ENCODE measurements at regions not wholly inside any gene's neighbourhood (a gene's known extent, or its start where the extent isn't known, plus 50 kb on each side); places are given as distances from the start of the nearest gene placed in this dataset.

DNA sequence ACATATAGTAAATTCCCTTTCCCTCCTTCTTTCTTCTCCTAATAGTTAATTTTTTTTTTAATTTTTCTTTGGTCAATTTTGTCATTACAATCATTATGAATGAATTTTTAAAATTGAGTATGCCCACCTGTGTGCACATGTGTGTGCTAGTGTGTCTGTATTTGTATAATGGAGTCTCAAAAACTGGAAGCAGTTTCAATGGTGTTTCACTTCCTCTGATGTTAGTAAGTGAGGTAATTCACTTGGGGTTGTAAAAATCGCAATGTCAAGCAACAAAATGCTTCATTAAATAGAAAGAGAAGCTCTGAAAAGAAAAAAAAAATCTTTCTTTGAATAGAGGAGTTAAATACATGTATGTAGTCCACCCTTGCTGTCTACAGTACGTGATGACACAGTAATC is 1467.6 kb upstream of the NUDT12 start:
- in situ Hi-C loops (cut with MboI; ENCODE audit: low pct_unique_long_range_greater_than_20kb, low sequenced_read_pairs): no loop called here
- no peak for DNase-seq

- in situ Hi-C loops (cut with MboI; ENCODE audit: low pct_unique_long_range_greater_than_20kb, low sequenced_read_pairs): no loop called here
- no peak for DNase-seq
Observed at GRCh38 chr5:105015098-105015497, 1452.5 kb upstream of the NUDT12 start.

- no peak for DNase-seq
- in situ Hi-C loops (cut with MboI; ENCODE audit: low pct_unique_long_range_greater_than_20kb, low sequenced_read_pairs): no loop called here
Observed at GRCh38 chr5:104998572-104998971, 1436.0 kb upstream of the NUDT12 start.

GRCh38 chr5:104998169-104998568 is 1435.6 kb upstream of the NUDT12 start:
- in situ Hi-C loops (cut with MboI; ENCODE audit: low pct_unique_long_range_greater_than_20kb, low sequenced_read_pairs): no loop called here
- no peak for DNase-seq

- in situ Hi-C loops (cut with MboI; ENCODE audit: low pct_unique_long_range_greater_than_20kb, low sequenced_read_pairs): no loop called here
Observed at GRCh38 chr5:104987074-104987473, 1424.5 kb upstream of the NUDT12 start.

DNA sequence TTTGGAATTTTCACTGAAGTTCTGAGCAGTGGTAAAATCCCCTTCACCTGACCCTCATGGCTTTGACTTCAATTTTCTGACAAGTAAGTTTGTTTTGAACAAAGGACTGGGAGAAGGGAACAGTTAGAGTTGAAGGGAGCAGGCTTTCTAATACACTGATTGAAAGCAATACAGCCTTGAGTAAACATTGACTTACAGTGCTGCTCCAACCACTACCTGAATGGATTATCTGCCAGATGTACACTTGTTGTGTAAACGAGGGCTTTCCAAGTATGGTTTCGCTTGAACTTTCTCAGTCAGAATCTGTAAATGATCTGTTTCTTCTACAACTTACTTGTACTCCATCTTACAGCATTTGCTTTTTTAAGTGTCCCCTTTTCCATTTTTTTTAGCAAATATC is 1414.9 kb upstream of the NUDT12 start:
- in situ Hi-C loops (cut with MboI; ENCODE audit: low pct_unique_long_range_greater_than_20kb, low sequenced_read_pairs): no loop called here
- DNase-seq: no peak

More at GRCh38 chr5:104987074-104987473, 1424.5 kb upstream of the NUDT12 start:
- no peak for DNase-seq

DNA sequence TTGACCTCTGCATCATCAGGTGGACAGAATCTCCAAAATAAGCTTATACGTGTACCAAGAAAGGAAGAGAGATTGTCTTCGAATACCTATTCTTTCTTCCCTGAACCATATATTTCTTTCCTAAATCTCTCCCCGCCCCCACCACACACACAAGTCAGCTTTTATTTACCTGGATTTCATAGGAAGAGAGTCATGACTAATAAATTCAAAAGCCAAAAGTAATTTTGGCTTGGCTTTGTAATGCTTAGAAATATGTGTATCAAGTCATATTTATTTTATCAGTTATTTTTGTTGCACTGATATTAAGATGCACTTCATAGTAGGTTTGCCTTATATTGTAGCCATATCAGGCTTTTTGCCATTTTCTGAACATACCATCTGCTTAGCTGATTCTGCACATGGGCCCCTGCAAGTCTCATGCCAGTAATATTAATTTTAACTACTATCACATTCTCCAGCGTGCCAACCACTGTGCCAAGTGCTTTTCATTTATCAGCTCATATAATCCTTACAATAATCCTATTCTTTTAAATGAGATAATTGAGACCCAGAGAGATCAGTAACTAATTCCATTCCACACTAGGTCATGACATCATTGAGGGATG is 1405.3 kb upstream of the NUDT12 start:
- in situ Hi-C loops (cut with MboI; ENCODE audit: low pct_unique_long_range_greater_than_20kb, low sequenced_read_pairs): no loop called here
- no peak for DNase-seq

DNA sequence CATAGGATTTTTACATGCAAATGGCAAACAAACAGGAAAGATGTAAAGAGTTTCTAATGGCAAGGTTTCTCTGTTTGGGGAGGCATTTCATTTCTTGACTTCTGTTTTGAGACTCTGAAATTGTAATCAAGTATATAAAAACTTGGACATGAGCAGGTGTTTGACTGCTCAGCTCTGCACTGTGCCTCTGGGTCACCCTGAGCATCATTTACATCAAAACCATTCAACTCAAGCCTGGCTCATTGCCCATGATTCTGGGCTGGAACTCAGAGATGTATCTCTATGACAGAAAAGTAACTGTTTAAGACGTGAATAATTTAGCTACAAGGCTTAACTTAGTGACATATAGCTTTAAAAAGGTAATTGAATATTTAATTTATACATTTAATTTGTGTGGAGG is 1402.4 kb upstream of the NUDT12 start:
- no peak for DNase-seq
- in situ Hi-C loops (cut with MboI; ENCODE audit: low pct_unique_long_range_greater_than_20kb, low sequenced_read_pairs): no loop called here

DNA sequence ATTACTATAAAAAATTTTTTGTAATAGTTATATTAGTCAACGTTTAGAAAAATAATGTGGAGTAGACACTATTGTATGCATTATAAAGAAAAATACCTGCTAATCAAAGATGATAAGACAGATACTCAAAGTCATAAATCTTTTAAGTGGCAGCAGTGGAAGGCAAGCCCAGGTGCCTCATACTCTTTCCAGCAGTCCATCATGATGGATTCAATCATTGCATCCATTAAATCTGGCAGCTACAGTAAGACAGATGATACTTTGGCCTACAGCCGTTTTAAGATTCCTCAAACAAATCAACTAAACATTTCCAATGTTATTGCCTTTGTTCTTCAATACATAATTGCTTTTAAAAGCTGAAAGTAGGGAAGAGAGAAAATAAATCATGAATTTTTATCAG is 1392.9 kb upstream of the NUDT12 start:
- in situ Hi-C loops (cut with MboI; ENCODE audit: low pct_unique_long_range_greater_than_20kb, low sequenced_read_pairs): no loop called here
- DNase-seq: no peak

DNA sequence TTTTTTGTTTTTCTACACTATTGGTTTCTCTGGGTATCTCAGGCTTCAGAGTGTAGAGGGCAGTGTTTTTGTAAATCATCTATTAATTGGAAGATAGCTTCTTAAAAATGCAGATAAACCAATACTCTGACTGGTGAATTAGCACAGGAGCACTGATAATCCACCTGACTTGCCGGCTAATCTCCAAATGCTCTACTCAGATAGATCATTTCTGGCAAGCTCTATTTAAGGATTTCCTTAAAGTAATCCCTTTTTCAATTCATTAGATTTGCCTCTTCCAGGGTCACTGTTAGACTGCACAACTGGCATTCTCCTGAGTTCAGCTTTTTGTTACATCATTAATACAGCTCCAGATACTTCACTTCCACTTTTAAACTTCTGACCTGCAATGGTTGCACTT is 1390.3 kb upstream of the NUDT12 start:
- in situ Hi-C loops (cut with MboI; ENCODE audit: low pct_unique_long_range_greater_than_20kb, low sequenced_read_pairs): no loop called here

DNA sequence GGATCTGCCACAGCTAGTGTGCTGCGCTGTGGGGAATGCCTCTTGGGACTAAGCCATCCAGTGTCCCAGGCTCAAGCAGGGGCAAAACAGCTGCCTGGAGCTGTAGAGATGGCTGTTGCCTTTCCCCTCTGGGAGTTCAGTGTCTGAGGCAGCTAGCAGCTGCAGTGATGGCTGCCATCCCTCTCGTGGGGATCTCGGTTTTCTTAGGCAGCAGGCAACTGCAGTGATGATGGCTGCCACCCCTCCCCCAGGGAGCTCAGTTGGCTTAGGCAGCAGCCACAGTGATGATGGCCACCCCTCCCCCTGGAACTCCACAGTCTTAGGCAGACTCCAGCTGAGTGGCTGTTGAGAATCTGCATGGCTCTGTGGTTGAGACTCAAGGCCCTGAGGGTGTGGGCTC is 1389.2 kb upstream of the NUDT12 start:
- no peak for DNase-seq
- in situ Hi-C loops (cut with MboI; ENCODE audit: low pct_unique_long_range_greater_than_20kb, low sequenced_read_pairs): no loop called here

More for the DNA sequence above, 1390.3 kb upstream of the NUDT12 start:
- no peak for DNase-seq

DNA sequence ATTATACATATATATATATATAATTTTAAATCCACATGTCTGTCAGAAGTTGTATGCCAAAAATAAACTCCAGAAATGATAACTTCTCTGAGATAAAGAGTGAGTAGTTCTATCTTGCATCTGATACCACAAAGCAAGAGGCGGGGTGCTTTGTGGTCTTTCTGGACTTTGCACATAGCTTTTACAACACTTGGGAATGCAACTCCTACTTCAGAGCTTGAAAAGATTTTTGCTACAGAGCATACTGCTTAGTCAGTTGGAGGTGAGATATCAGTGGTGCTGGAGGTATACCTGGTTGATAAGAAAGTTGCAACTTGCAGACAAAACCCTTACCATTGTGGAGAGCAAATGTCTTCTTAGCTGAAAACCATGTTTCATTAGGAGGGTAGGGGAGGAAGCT is 1384.5 kb upstream of the NUDT12 start:
- DNase-seq: no peak
- in situ Hi-C loops (cut with MboI; ENCODE audit: low pct_unique_long_range_greater_than_20kb, low sequenced_read_pairs): no loop called here

GRCh38 chr5:104942735-104943134 is 1380.1 kb upstream of the NUDT12 start:
- in situ Hi-C loops (cut with MboI; ENCODE audit: low pct_unique_long_range_greater_than_20kb, low sequenced_read_pairs): no loop called here
- DNase-seq: no peak

DNA sequence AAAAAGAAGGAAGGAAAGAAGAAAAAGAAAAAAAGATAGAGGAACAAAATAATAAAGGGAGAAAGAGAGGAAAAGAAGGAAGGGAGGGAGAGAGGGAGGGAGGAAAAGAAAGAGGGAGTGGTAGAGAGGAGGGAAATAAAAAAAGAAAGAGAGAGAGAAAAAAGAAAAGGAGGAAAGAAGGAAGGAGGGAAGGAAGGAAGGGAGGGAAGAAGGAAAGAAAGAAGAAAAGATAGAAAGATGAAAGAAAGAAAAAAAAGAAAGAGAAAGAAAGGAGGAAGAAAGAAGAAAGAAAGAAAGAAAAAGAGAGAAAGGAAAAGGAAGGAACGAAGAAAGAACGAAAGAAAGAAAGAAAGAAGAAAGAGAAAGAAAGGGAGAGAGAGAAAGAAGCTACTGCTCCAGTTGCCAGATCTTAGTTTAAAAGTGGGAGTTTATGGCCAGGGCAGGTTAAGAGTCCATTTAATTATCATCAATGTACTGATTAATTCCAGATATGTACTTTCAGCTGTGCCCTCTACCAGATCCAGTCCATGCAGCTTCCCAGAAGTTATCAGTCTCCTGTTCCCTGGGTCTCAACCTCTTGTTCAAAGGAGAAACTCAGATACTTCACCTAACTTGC is 1378.5 kb upstream of the NUDT12 start:
- in situ Hi-C loops (cut with MboI; ENCODE audit: low pct_unique_long_range_greater_than_20kb, low sequenced_read_pairs): no loop called here
- DNase-seq: no peak

GRCh38 chr5:104937598-104937997 is 1375.0 kb upstream of the NUDT12 start:
- DNase-seq: no peak
- in situ Hi-C loops (cut with MboI; ENCODE audit: low pct_unique_long_range_greater_than_20kb, low sequenced_read_pairs): no loop called here

GRCh38 chr5:104932431-104932830 is 1369.8 kb upstream of the NUDT12 start:
- DNase-seq: no peak
- in situ Hi-C loops (cut with MboI; ENCODE audit: low pct_unique_long_range_greater_than_20kb, low sequenced_read_pairs): no loop called here

GRCh38 chr5:104928906-104929520 is 1366.4 kb upstream of the NUDT12 start:
- no peak for DNase-seq
- in situ Hi-C loops (cut with MboI; ENCODE audit: low pct_unique_long_range_greater_than_20kb, low sequenced_read_pairs): no loop called here

- DNase-seq: no peak
- in situ Hi-C loops (cut with MboI; ENCODE audit: low pct_unique_long_range_greater_than_20kb, low sequenced_read_pairs): no loop called here
Observed at GRCh38 chr5:104915226-104915625, 1352.6 kb upstream of the NUDT12 start.

GRCh38 chr5:104914536-104915070 is 1352.0 kb upstream of the NUDT12 start:
- no peak for DNase-seq
- in situ Hi-C loops (cut with MboI; ENCODE audit: low pct_unique_long_range_greater_than_20kb, low sequenced_read_pairs): no loop called here

GRCh38 chr5:104913841-104914281 is 1351.3 kb upstream of the NUDT12 start:
- DNase-seq: no peak
- in situ Hi-C loops (cut with MboI; ENCODE audit: low pct_unique_long_range_greater_than_20kb, low sequenced_read_pairs): no loop called here
